ENCODE measurements at regions not wholly inside any gene's neighbourhood (a gene's known extent, or its start where the extent isn't known, plus 50 kb on each side); places are given as distances from the start of the nearest gene placed in this dataset.

GRCh38 chr11:110786226-110786902, 74.1 kb upstream of the ARHGAP20 start:
- H3K27me3 Mint-ChIP-seq (ENCODE audit: low read depth) = no peaks in the 10 kb centered on the region; the same call in none of the 2 replicates
- Histone ChIP-seq H3K79me1 (ENCODE audit: insufficient read depth, low read depth, low read length, poor library complexity, severe bottlenecking) (no peaks in the 10 kb centered on the region), H3K4me2 (ENCODE audit: insufficient read depth, insufficient read length, low read length) (no peak overlapping the region), H3K79me2 (ENCODE audit: insufficient read depth, low read length) (no peaks in the 10 kb centered on the region), H3K18ac (ENCODE audit: insufficient read length, low read depth, low read length) (no peak overlapping the region), H3K4ac (ENCODE audit: low read depth, low read length) (no peak overlapping the region), H3T11ph (ENCODE audit: low read length) (no peak overlapping the region), H2AK5ac (ENCODE audit: insufficient read length, low read length) (no peak overlapping the region), H2AFZ (ENCODE audit: low read length) (no peak overlapping the region), H2BK15ac (ENCODE audit: low read depth, low read length) (no peak overlapping the region), H3K27ac (ENCODE audit: insufficient read length, low read depth, low read length) (no peak overlapping the region), H4K91ac (ENCODE audit: insufficient read length, low read depth, low read length) (no peak overlapping the region), H4K8ac (replicated peaks; ENCODE audit: insufficient read length, low read depth, low read length) (no peak overlapping the region), H3K56ac (ENCODE audit: insufficient read length, low read depth, low read length) (no peak overlapping the region), H2BK20ac (ENCODE audit: low read depth, low read length, poor library complexity, severe bottlenecking) (no peak overlapping the region), H3K27me3 (ENCODE audit: insufficient read depth, low read length) (no peaks in the 10 kb centered on the region), H4K20me1 (ENCODE audit: control insufficient read depth, insufficient read depth, insufficient read length) (no peaks in the 10 kb centered on the region), H2BK120ac (ENCODE audit: low read depth, low read length, poor library complexity, severe bottlenecking) (no peak overlapping the region), H3K4me1 (ENCODE audit: insufficient read depth, low read length) (no peaks in the 10 kb centered on the region), H3K23me2 (ENCODE audit: insufficient read length, low read depth, low read length, poor library complexity, severe bottlenecking) (no peaks in the 10 kb centered on the region), H2BK5ac (ENCODE audit: insufficient read length, low read length) (no peak overlapping the region), H4K5ac (ENCODE audit: insufficient read length, low read depth, low read length) (no peak overlapping the region), H3K14ac (ENCODE audit: insufficient read depth, low read length) (no peak overlapping the region), H3K9me3 (ENCODE audit: control insufficient read depth, low read depth, low read length) (peaks cover 7% of the 10 kb centered on the region), H3K9ac (ENCODE audit: extremely low read depth, insufficient read length, low read length) (no peak overlapping the region), H2BK12ac (ENCODE audit: insufficient read length, low read depth, low read length) (no peak overlapping the region), H3K23ac (ENCODE audit: insufficient read length, low read depth, low read length) (no peak overlapping the region)
- no peaks in the 10 kb centered on the region for H3K4me1 Mint-ChIP-seq
- peaks cover 0 to 7% (median 0%) of the 10 kb centered on the region in 3 experiments; a peak in 1 of 7 replicates for H3K36me3 Mint-ChIP-seq (ENCODE audit: insufficient read depth in 1 of 3, low read depth in 3 of 3)
- no peak for DNase-seq
- peaks cover 11 to 18% of the 10 kb centered on the region in 2 experiments; a peak in 4 of 5 replicates for H3K9me3 Mint-ChIP-seq
- TF ChIP-seq, protein P1, sequence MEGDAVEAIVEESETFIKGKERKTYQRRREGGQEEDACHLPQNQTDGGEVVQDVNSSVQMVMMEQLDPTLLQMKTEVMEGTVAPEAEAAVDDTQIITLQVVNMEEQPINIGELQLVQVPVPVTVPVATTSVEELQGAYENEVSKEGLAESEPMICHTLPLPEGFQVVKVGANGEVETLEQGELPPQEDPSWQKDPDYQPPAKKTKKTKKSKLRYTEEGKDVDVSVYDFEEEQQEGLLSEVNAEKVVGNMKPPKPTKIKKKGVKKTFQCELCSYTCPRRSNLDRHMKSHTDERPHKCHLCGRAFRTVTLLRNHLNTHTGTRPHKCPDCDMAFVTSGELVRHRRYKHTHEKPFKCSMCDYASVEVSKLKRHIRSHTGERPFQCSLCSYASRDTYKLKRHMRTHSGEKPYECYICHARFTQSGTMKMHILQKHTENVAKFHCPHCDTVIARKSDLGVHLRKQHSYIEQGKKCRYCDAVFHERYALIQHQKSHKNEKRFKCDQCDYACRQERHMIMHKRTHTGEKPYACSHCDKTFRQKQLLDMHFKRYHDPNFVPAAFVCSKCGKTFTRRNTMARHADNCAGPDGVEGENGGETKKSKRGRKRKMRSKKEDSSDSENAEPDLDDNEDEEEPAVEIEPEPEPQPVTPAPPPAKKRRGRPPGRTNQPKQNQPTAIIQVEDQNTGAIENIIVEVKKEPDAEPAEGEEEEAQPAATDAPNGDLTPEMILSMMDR (conservative IDR thresholded peaks at IDR 0.05) = no peak
- no CpG with 5 or more reads among the region's 1 CpG for WGBS (ENCODE audit: extremely low coverage, insufficient read length, low lambda C conversion rate)
- H3K27ac Mint-ChIP-seq = no peak overlapping the region
- no peak overlapping the region for H3K4me3 Mint-ChIP-seq
